NCI-H2196 (cell line): ENCODE measurements at regions not wholly inside any gene's neighbourhood (a gene's known extent, or its start where the extent isn't known, plus 50 kb on each side); places are given as distances from the start of the nearest gene placed in this dataset.

ENCODE experiments used
- DNase-seq: peaks from one replicate; lab custom pipeline; 2025; ENCODE audit not compliant: unreplicated experiment; lab: John Stamatoyannopoulos, UW

- no peak for DNase-seq
Observed at GRCh38 chr1:79683420-79683819, 676.9 kb upstream of the ADGRL4 start.

GRCh38 chr1:79682478-79682877, 675.9 kb upstream of the ADGRL4 start:
- no peak for DNase-seq

GRCh38 chr1:79681382-79681781, 674.9 kb upstream of the ADGRL4 start:
- DNase-seq, result no peak

GRCh38 chr1:79679916-79680315, 673.4 kb upstream of the ADGRL4 start:
- DNase-seq, result no peak

GRCh38 chr1:79667848-79668696, 661.5 kb upstream of the ADGRL4 start:
- DNase-seq, result no peak

- DNase-seq, result no peak
Observed at GRCh38 chr1:79667166-79667565, 660.6 kb upstream of the ADGRL4 start.

- DNase-seq, result no peak
Observed at GRCh38 chr1:79663916-79664315, 657.4 kb upstream of the ADGRL4 start.

GRCh38 chr1:79662596-79662995, 656.1 kb upstream of the ADGRL4 start:
- no peak for DNase-seq

- no peak for DNase-seq
Observed at GRCh38 chr1:79660129-79660528, 653.6 kb upstream of the ADGRL4 start.

GRCh38 chr1:79657951-79658658, 651.6 kb upstream of the ADGRL4 start:
- no peak for DNase-seq

GRCh38 chr1:79655876-79656275, 649.3 kb upstream of the ADGRL4 start:
- DNase-seq, result no peak

- no peak for DNase-seq
Observed at GRCh38 chr1:79652426-79652825, 645.9 kb upstream of the ADGRL4 start.

GRCh38 chr1:79648126-79648525, 641.6 kb upstream of the ADGRL4 start:
- DNase-seq, result no peak

- no peak for DNase-seq
Observed at GRCh38 chr1:79646880-79647279, 640.4 kb upstream of the ADGRL4 start.

- no peak for DNase-seq
Observed at GRCh38 chr1:79638382-79638781, 631.9 kb upstream of the ADGRL4 start.

- no peak for DNase-seq
Observed at GRCh38 chr1:79633456-79633855, 626.9 kb upstream of the ADGRL4 start.

- no peak for DNase-seq
Observed at GRCh38 chr1:79629414-79629813, 622.9 kb upstream of the ADGRL4 start.

- DNase-seq, result no peak
Observed at GRCh38 chr1:79617777-79618176, 611.2 kb upstream of the ADGRL4 start.

- no peak for DNase-seq
Observed at GRCh38 chr1:79614762-79615161, 608.2 kb upstream of the ADGRL4 start.

- no peak for DNase-seq
Observed at GRCh38 chr1:79614106-79614505, 607.6 kb upstream of the ADGRL4 start.

GRCh38 chr1:79613046-79613445, 606.5 kb upstream of the ADGRL4 start:
- DNase-seq, result no peak

- DNase-seq, result no peak
Observed at GRCh38 chr1:79604490-79605198, 598.1 kb upstream of the ADGRL4 start.
